ENCODE measurements at regions not wholly inside any gene's neighbourhood (a gene's known extent, or its start where the extent isn't known, plus 50 kb on each side); places are given as distances from the start of the nearest gene placed in this dataset.

DNA sequence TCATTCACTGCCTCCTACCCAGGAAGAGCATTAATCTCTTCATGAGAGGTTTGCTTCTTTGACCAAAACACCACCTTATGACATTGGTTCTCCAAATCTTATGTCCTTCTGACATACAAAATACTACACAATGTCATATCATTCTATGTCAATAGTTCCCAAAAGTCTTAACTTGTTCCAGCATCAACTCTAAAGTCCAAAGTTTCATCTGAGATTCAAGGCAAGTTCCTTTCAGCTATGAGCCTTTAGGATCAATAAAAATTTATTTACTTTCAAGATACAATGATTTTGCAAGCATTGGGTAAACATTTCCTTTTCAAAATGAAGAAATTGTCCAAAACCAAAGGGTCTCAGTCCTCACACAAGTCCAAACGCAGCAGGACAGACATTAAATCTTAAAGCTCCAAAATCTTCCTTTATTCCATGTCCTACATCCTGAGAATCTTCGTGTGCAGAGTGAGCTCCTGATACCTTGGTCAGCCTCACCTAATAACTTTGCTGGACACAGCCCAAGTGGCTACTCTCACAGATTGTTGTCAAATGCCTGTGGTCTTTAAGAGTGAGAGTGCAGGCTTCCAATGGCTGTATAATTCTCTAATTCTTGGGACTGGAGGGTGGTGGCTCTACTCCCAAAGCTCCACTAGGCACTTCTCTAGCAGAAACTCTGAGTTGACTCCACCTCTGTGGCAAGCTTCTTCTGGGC is 1668.2 kb downstream of the HACE1 start:
- ATAC-seq (ENCODE audit: insufficient read depth, low FRiP score) (no peak), DNase-seq (no peak)
- H3K4me1 ChIP-seq (ENCODE audit: control insufficient read depth in 5 of 5, insufficient read depth in 5 of 5, low read length in 5 of 5): no peaks in the 10 kb centered on the region
- WGBS, 2 donors: 59 to 77% methylated on average over 2 of the region's 2 CpGs
- no peak overlapping the region for H3K27ac ChIP-seq (ENCODE audit: low read depth in 1 of 2, low read length in 1 of 2)
- H3K9ac ChIP-seq (ENCODE audit: insufficient read depth in 1 of 2, low read length in 2 of 2): no peak overlapping the region
- H3K27me3 ChIP-seq (ENCODE audit: control insufficient read depth in 3 of 3, insufficient read depth in 3 of 3, low read length in 2 of 3): no peaks in the 10 kb centered on the region
- TF ChIP-seq, protein P1, sequence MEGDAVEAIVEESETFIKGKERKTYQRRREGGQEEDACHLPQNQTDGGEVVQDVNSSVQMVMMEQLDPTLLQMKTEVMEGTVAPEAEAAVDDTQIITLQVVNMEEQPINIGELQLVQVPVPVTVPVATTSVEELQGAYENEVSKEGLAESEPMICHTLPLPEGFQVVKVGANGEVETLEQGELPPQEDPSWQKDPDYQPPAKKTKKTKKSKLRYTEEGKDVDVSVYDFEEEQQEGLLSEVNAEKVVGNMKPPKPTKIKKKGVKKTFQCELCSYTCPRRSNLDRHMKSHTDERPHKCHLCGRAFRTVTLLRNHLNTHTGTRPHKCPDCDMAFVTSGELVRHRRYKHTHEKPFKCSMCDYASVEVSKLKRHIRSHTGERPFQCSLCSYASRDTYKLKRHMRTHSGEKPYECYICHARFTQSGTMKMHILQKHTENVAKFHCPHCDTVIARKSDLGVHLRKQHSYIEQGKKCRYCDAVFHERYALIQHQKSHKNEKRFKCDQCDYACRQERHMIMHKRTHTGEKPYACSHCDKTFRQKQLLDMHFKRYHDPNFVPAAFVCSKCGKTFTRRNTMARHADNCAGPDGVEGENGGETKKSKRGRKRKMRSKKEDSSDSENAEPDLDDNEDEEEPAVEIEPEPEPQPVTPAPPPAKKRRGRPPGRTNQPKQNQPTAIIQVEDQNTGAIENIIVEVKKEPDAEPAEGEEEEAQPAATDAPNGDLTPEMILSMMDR (IDR thresholded peaks at IDR 0.05; ENCODE audit: control extremely low read depth, extremely low read depth): no peak
- H3K4me3 ChIP-seq: no peak overlapping the region
- no peaks in the 10 kb centered on the region for H3K36me3 ChIP-seq (ENCODE audit: control insufficient read depth in 4 of 4, insufficient read depth in 4 of 4, low read length in 4 of 4)
- no peaks in the 10 kb centered on the region for H3K9me3 ChIP-seq (ENCODE audit: control insufficient read depth in 4 of 4, insufficient read depth in 3 of 4, low read length in 3 of 4)

DNA sequence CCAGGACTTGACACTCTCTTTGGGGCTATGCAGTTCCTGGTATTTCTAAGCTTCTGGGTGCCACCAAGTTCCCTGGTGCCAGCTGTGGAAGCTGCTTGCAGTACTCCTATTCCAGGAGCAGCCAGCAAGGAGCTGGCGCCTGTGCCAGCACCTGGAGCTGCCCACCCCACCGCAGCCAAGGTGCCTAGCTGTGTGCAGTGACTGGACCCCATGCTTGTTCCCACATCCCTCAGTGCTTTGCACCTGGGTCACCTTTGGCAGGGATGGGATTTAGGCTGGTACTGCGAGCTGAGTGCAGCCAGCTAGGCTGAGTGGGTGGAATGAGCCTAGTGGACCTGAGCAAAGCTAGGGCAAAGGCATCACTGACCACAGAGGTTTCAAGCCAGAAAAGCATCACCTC is 1674.9 kb downstream of the HACE1 start:
- TF ChIP-seq, protein P1 (IDR thresholded peaks at IDR 0.05; ENCODE audit: control extremely low read depth, extremely low read depth): no peak
- Histone ChIP-seq H3K4me3 (no peak overlapping the region), H3K9me3 (ENCODE audit: control insufficient read depth in 4 of 4, insufficient read depth in 3 of 4, low read length in 3 of 4) (peaks cover 0 to 8% (median 0%) of the 10 kb centered on the region in 4 donors), H3K27ac (ENCODE audit: low read depth in 1 of 2, low read length in 1 of 2) (no peak overlapping the region), H3K9ac (ENCODE audit: insufficient read depth in 1 of 2, low read length in 2 of 2) (no peak overlapping the region), H3K27me3 (ENCODE audit: control insufficient read depth in 3 of 3, insufficient read depth in 3 of 3, low read length in 2 of 3) (no peaks in the 10 kb centered on the region), H3K4me1 (ENCODE audit: control insufficient read depth in 5 of 5, insufficient read depth in 5 of 5, low read length in 5 of 5) (no peaks in the 10 kb centered on the region), H3K36me3 (ENCODE audit: control insufficient read depth in 4 of 4, insufficient read depth in 4 of 4, low read length in 4 of 4) (no peaks in the 10 kb centered on the region)
- DNase-seq (no peak), ATAC-seq (ENCODE audit: insufficient read depth, low FRiP score) (no peak)
- WGBS, 2 donors: 86% methylated on average over 3 of the region's 3 CpGs

DNA sequence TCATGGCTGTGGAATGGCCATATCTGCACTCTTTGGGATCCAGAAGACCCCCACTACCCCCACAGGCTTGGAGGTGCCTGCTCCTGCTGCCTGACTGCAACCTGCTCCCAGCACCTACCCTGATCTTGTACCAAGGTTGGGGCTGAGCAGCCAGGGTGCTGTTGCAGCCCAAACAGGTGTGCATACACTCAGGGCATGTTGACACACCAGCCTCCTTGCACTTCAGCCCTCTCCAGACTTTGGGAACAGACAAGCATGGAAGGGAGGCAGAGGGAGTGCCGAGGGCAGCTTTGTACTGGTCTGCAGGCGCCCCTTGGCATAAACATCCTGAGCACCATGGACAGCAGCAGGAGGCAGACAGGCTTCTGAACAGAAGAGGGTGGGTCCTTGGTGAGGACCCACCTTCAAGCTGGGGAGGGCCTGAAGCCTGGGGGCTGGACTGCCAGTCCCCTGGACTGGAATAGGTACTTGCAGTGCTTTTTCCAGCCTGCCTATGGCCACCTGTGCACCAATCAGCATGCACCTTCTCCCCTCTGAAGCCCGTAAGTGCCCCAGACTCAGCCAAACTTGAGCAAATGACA is 1675.8 kb downstream of the HACE1 start:
- DNase-seq: peak in 1 of 3 donors; percentile 4
- no peak for ATAC-seq (ENCODE audit: insufficient read depth, low FRiP score)
- WGBS, 2 donors: 72 to 85% methylated on average over 3 of the region's 3 CpGs
- H3K4me1 ChIP-seq (ENCODE audit: control insufficient read depth in 5 of 5, insufficient read depth in 5 of 5, low read length in 5 of 5): no peaks in the 10 kb centered on the region
- no peak overlapping the region for H3K9ac ChIP-seq (ENCODE audit: insufficient read depth in 1 of 2, low read length in 2 of 2)
- H3K36me3 ChIP-seq (ENCODE audit: control insufficient read depth in 4 of 4, insufficient read depth in 4 of 4, low read length in 4 of 4): no peaks in the 10 kb centered on the region
- H3K4me3 ChIP-seq: no peak overlapping the region
- no peaks in the 10 kb centered on the region for H3K27me3 ChIP-seq (ENCODE audit: control insufficient read depth in 3 of 3, insufficient read depth in 3 of 3, low read length in 2 of 3)
- H3K9me3 ChIP-seq (ENCODE audit: control insufficient read depth in 4 of 4, insufficient read depth in 3 of 4, low read length in 3 of 4): peaks cover 0 to 8% (median 0%) of the 10 kb centered on the region in 4 donors
- H3K27ac ChIP-seq (ENCODE audit: low read depth in 1 of 2, low read length in 1 of 2): no peak overlapping the region
- TF ChIP-seq, protein P1 (IDR thresholded peaks at IDR 0.05; ENCODE audit: control extremely low read depth, extremely low read depth): no peak
